ENCODE measurements at regions not wholly inside any gene's neighbourhood (a gene's known extent, or its start where the extent isn't known, plus 50 kb on each side); places are given as distances from the start of the nearest gene placed in this dataset.

DNA sequence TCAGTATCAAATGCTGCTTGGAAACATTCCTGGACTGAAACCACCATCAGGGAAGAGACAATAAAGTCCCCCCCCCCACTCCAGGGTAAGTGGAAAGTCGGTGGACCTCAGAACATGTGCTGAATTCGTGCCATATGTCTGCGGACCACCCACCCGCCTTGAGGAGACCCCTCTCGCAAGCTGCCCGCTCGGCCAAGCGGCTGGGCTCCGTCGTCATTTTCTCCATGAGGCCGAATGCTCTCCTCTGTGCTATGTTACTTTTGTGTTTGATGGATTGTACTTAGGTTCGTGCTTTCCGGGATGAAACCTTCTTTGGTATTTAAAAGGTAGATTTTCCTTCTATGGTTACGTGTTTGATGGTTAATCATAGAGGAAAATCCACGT, 136.2 kb upstream of the RTL1 start:
- TF ChIP-seq CTCF (conservative IDR thresholded peaks at IDR 0.05; ENCODE audit: low read depth, low read length): no peak
- no peak for TF ChIP-seq FOS (IDR thresholded peaks at IDR 0.05; ENCODE audit: low read depth, low read length)
- no peak for TF ChIP-seq MXI1 (IDR thresholded peaks at IDR 0.05; ENCODE audit: borderline replicate concordance, low read depth, low read length)
- TF ChIP-seq POLR2A (IDR thresholded peaks at IDR 0.05; ENCODE audit: low read depth, low read length): no peak
- no peak for TF ChIP-seq RAD21 (IDR thresholded peaks at IDR 0.05; ENCODE audit: low read length)
- TF ChIP-seq SMC3 (IDR thresholded peaks at IDR 0.05; ENCODE audit: low read depth, low read length): no peak
- TF ChIP-seq MAFK (IDR thresholded peaks at IDR 0.05; ENCODE audit: low read depth, low read length): no peak
- TF ChIP-seq RFX5 (IDR thresholded peaks at IDR 0.05; ENCODE audit: low read depth, low read length): no peak
- no peak for TF ChIP-seq CEBPB (IDR thresholded peaks at IDR 0.05; ENCODE audit: low read depth, low read length)
- no peak for TF ChIP-seq MAZ (IDR thresholded peaks at IDR 0.05; ENCODE audit: borderline replicate concordance, low read depth, low read length)
- no peak for TF ChIP-seq ELK1 (IDR thresholded peaks at IDR 0.05; ENCODE audit: borderline replicate concordance, low read depth, low read length)
- TF ChIP-seq CHD1 (IDR thresholded peaks at IDR 0.05; ENCODE audit: low read depth, low read length): no peak
